ENCODE measurements at regions not wholly inside any gene's neighbourhood (a gene's known extent, or its start where the extent isn't known, plus 50 kb on each side); places are given as distances from the start of the nearest gene placed in this dataset.

DNA sequence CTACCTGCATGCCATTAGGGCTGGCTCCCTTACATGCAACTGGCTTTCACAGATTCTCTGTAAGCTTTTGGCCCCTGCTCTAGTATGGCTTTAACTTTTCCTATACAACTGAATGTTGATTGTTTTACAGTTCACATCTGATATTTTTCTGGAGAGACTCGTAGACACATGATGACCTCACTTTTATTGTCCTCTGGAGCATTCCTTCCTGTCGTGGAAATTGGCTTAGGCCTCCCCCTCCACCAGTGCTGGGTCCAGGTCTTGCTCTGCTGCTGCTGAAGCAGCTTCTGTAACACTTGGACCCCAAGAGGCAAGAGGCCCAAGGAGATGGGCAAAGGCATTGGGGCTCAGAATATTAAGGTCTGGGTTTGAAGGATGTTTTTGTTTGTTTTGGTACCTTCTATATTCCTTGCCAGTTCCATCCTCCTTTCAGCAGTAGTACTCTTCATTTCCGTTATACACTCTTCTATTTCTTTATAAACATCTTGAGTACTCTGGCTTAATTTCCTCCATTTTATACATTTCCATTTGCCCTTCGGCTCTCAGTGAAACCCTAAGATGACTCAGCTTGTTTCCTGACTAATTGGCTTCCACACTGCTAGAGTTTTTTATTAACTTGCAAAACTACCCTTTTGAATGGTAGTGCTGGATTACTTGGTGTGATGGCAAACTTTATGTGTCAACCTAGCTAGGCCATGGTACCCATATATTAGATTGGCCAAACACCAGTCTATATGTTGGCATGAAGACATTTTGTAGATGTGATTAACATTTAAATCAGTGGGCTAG lies 219.8 kb downstream of the CDCA7 start:
- Histone ChIP-seq H3K9me3 (no peaks in the 10 kb centered on the region), H3K27me3 (no peaks in the 10 kb centered on the region), H3K36me3 (no peaks in the 10 kb centered on the region), H3K27ac (no peak overlapping the region), H3K4me1 (peaks cover 0 to 13% (median 0%) of the 10 kb centered on the region in 4 donors), H3K4me3 (no peak overlapping the region)
- TF ChIP-seq, protein P1, sequence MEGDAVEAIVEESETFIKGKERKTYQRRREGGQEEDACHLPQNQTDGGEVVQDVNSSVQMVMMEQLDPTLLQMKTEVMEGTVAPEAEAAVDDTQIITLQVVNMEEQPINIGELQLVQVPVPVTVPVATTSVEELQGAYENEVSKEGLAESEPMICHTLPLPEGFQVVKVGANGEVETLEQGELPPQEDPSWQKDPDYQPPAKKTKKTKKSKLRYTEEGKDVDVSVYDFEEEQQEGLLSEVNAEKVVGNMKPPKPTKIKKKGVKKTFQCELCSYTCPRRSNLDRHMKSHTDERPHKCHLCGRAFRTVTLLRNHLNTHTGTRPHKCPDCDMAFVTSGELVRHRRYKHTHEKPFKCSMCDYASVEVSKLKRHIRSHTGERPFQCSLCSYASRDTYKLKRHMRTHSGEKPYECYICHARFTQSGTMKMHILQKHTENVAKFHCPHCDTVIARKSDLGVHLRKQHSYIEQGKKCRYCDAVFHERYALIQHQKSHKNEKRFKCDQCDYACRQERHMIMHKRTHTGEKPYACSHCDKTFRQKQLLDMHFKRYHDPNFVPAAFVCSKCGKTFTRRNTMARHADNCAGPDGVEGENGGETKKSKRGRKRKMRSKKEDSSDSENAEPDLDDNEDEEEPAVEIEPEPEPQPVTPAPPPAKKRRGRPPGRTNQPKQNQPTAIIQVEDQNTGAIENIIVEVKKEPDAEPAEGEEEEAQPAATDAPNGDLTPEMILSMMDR (IDR thresholded peaks at IDR 0.05), result no peak
- TF ChIP-seq POLR2A (IDR thresholded peaks at IDR 0.05), result no peak
- no peak for DNase-seq

- no peak for TF ChIP-seq POLR2A (IDR thresholded peaks at IDR 0.05)
- TF ChIP-seq, protein P1 (IDR thresholded peaks at IDR 0.05), result no peak
- Histone ChIP-seq H3K36me3 (no peaks in the 10 kb centered on the region), H3K27me3 (no peaks in the 10 kb centered on the region), H3K4me1 (no peaks in the 10 kb centered on the region), H3K9me3 (no peaks in the 10 kb centered on the region), H3K4me3 (no peak overlapping the region), H3K27ac (no peak overlapping the region)
- DNase-seq, result no peak
Observed at GRCh38 chr2:173578404-173579107, 223.9 kb downstream of the CDCA7 start.

DNA sequence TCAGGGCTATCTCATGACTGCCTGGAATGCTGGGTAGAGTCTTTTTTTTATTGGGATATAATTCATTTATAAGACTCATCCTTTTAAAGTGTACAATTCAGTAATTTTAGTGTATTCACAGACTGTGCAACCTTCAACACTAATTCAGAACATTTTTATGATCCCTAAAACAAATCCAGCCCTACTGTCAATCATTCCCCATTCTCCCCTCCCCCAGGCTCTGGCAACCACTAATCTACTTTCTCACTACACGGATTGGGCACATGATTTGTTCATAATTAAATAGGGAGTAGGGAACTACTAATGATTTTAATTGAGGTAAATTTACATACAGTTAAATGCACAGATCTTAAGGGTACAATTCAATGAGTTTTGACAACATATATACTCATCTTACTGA lies 225.7 kb downstream of the CDCA7 start:
- H3K27me3 ChIP-seq, result no peaks in the 10 kb centered on the region
- H3K9me3 ChIP-seq, result no peaks in the 10 kb centered on the region
- H3K27ac ChIP-seq, result no peak overlapping the region
- no peaks in the 10 kb centered on the region for H3K4me1 ChIP-seq
- no peak for DNase-seq
- H3K4me3 ChIP-seq, result no peak overlapping the region
- no peaks in the 10 kb centered on the region for H3K36me3 ChIP-seq
- TF ChIP-seq, protein P1 (IDR thresholded peaks at IDR 0.05), result no peak
- no peak for TF ChIP-seq POLR2A (IDR thresholded peaks at IDR 0.05)

DNA sequence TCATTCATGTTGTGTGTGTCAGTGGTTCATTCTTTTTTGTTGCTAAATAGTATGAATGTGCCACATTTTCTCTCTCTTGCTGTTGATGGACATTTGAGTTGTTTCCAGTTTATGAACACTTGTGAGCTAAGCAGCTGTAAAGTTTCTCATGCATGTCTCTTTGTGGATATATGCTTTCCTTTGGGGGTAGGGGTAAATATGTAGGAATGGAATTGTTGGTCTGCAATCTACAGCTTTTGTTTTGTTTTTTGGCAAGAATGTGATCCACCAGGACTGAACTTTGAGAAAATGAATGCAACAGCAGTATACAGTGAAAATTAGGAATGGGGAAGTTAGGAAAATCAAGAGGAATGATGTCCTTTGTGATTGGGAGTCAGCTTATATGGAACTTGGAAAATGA lies 226.3 kb downstream of the CDCA7 start:
- H3K4me1 ChIP-seq, result no peaks in the 10 kb centered on the region
- no peak for DNase-seq

GRCh38 chr2:173583196-173583595 lies 228.5 kb downstream of the CDCA7 start:
- no peaks in the 10 kb centered on the region for H3K36me3 ChIP-seq
- H3K27me3 ChIP-seq, result no peaks in the 10 kb centered on the region
- no peaks in the 10 kb centered on the region for H3K4me1 ChIP-seq
- no peak overlapping the region for H3K27ac ChIP-seq
- no peaks in the 10 kb centered on the region for H3K9me3 ChIP-seq
- no peak overlapping the region for H3K4me3 ChIP-seq
- DNase-seq, result no peak
- TF ChIP-seq POLR2A (IDR thresholded peaks at IDR 0.05), result no peak
- TF ChIP-seq, protein P1 (IDR thresholded peaks at IDR 0.05), result no peak

More for the DNA sequence above, 226.3 kb downstream of the CDCA7 start:
- H3K27ac ChIP-seq, result no peak overlapping the region
- TF ChIP-seq, protein P1 (IDR thresholded peaks at IDR 0.05), result no peak
- TF ChIP-seq POLR2A (IDR thresholded peaks at IDR 0.05), result no peak
- no peaks in the 10 kb centered on the region for H3K27me3 ChIP-seq
- no peak overlapping the region for H3K4me3 ChIP-seq
- H3K36me3 ChIP-seq, result no peaks in the 10 kb centered on the region
- H3K9me3 ChIP-seq, result no peaks in the 10 kb centered on the region
